Muscle of leg (tissue), 3 donors: ENCODE measurements at regions not wholly inside any gene's neighbourhood (a gene's known extent, or its start where the extent isn't known, plus 50 kb on each side); places are given as distances from the start of the nearest gene placed in this dataset.

Experiments
- DNase-seq: peaks from one replicate; pipeline ENCODE4 v3.0.0; 2013
- H3K27ac ChIP-seq: one replicate; pipeline ENCODE4 v1.5.1; 2013; ENCODE audit warnings: mild to moderate bottlenecking, low read length, control low read depth
- H3K27me3 ChIP-seq: one replicate; pipeline ENCODE4 v1.6.1; 2013; ENCODE audit warnings: low read length; ENCODE audit not compliant: control insufficient read depth, insufficient read depth
- H3K36me3 ChIP-seq: one replicate; pipeline ENCODE4 v1.6.1; 2013; ENCODE audit warnings: low read length; ENCODE audit not compliant: control insufficient read depth, insufficient read depth
- H3K4me1 ChIP-seq: one replicate; pipeline ENCODE4 v1.6.1; 2013; ENCODE audit warnings: low read length; ENCODE audit not compliant: control insufficient read depth, insufficient read depth
- H3K4me3 ChIP-seq: one replicate; pipeline ENCODE4 v1.5.1; 2013; ENCODE audit warnings: low read length, control low read depth
- H3K9me3 ChIP-seq: replicated peaks from 2 replicates; pipeline ENCODE4 v1.6.1; 2013; ENCODE audit warnings: low read depth, low read length; ENCODE audit not compliant: control insufficient read depth
- WGBS: methylation state at CpG from one replicate; pipeline ENCODE4 v1.1.5; 2013; ENCODE audit warnings: missing lambda C conversion rate; ENCODE audit not compliant: insufficient coverage; 5-methylcytosine and 5-hydroxymethylcytosine counted together

DNA sequence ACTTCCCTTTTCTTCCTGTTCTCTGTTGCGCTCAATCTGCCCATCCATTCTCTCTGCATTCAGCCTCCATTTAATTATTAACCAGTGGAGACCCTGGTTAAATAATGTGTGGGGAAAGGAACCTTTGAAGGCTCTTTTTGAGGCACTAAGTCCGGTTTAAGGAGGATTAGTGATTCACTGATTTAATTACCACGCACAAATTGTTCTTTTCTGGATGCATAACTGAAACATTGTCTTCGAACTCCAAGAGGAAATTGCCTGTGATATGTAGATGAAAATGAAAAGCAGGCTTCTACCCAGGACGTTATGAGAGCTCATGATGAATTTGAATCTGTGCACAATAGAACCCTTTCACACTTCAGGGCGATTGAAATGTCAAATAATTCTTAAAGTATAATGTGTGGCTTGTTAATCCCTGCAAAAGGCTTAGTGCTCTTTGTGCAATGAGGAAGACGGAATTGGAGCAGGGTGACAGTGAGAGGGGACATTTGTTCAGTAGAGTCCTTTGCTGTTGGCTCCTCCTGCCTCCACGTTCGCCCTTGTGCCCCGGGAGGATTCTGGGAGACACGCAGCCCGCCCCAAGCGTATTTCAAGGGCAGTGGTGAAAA, 51.1 kb upstream of the ZNF236 start:
- DNase-seq = no peak
- H3K36me3 ChIP-seq = no peaks in the 10 kb centered on the region
- H3K4me1 ChIP-seq = no peaks in the 10 kb centered on the region
- H3K27me3 ChIP-seq = no peaks in the 10 kb centered on the region
- no peak overlapping the region for H3K4me3 ChIP-seq
- H3K9me3 ChIP-seq = no peaks in the 10 kb centered on the region
- 93% methylated on average over 4 of the region's 13 CpGs for WGBS
- H3K27ac ChIP-seq = no peak overlapping the region

DNA sequence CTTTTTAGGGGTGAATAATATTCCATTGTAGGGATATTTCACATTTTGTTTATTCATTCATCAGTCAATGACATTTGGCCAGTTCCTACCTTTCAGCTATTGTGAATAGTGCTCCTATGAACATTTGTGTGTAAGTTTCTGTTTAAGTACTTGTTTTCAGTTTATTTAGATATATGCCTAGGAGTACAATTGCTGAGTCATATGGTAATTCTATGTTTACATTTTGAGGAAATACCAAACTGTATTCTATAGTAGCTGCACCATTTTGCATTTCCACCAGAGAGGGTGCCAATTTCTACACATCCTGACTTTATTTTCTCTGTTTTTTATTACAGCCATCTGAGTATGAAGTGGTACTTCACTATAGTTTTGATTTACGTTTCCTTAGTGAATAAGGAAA, 54.4 kb upstream of the ZNF236 start:
- WGBS = no CpG with 5 or more reads among the region's 1 CpG
- H3K36me3 ChIP-seq = no peaks in the 10 kb centered on the region
- no peaks in the 10 kb centered on the region for H3K4me1 ChIP-seq
- H3K4me3 ChIP-seq = no peak overlapping the region
- H3K27ac ChIP-seq = no peak overlapping the region
- no peaks in the 10 kb centered on the region for H3K9me3 ChIP-seq
- DNase-seq = no peak
- H3K27me3 ChIP-seq = peaks cover 4% of the 10 kb centered on the region

DNA sequence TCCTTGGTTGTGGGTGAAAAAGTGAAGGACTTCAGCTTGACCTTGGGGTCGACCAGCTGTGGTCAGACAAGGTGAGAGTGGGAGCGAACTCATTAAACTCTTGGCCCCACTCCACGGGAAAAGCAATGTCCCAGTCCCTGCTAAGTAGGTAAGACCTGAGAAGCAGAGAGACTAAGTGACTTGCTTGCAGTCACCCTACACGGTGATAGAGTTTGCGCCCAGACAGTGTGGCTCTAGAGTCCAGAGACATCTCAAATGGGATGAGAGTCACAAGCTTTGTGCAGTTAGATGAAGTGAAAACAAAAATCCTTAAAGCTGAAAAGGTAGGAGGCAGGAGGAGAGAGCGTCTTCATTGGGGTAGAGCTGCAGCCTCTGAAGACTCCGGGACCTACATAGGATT, 55.9 kb upstream of the ZNF236 start:
- Histone ChIP-seq H3K27me3 (peaks cover 4% of the 10 kb centered on the region), H3K4me3 (no peak overlapping the region), H3K27ac (no peak overlapping the region), H3K36me3 (no peaks in the 10 kb centered on the region), H3K4me1 (no peaks in the 10 kb centered on the region), H3K9me3 (no peaks in the 10 kb centered on the region)
- DNase-seq = no peak
- WGBS = 84% methylated on average over 7 of the region's 7 CpGs

DNA sequence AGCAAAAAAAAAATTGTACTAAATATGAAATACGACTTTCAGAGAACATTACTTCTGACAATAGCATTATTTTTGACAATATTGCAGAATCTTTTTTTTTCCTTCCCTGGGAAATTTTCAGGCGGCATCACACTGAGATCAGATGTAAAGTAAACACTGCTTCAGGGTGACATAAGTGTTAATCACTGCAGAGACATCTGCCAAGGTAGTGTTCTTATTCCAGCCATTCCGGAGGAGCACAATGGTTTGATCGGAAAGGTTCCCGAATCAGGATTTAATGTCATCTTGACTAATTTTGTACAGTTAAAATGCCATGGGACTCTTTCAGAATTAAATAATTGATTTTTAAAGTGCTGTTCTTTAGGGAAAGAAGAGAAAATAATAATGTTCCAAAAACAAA, 56.7 kb upstream of the ZNF236 start:
- WGBS = 90% methylated on average over 3 of the region's 5 CpGs
- Histone ChIP-seq H3K27me3 (peaks cover 4% of the 10 kb centered on the region), H3K36me3 (no peaks in the 10 kb centered on the region), H3K4me1 (no peaks in the 10 kb centered on the region), H3K9me3 (no peaks in the 10 kb centered on the region), H3K4me3 (no peak overlapping the region), H3K27ac (no peak overlapping the region)
- no peak for DNase-seq

DNA sequence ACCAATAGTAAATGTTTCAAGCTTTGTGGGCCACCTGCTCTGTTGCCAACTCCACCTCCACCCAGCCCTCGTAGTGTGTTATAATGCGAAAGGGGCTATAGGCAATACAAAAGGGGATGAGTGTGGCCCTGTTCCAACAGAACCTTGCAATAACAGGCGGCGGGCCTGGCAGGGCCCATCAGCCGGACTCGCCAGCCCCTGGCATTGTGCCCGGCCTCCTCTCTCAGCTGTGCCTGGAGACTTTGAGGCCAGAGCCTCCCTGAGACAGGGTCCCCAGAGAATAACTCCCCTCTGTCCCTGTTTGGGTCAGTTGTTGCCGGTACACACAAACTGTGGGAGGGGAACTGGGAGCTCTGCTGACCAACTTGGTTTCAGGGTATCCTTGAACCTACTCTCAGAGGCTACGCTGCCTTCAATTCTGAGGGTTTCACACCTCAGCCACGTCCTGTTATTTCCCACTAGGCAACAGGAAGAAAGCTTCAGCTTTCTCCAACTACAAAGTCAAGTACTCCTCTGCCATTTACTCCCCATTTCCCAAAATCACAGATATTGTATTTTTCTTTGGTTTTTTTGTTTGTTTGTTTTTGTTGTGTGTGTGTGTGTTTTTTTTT, 58.0 kb upstream of the ZNF236 start:
- no peak overlapping the region for H3K4me3 ChIP-seq
- H3K9me3 ChIP-seq = no peaks in the 10 kb centered on the region
- peaks cover 4% of the 10 kb centered on the region for H3K27me3 ChIP-seq
- no peak overlapping the region for H3K27ac ChIP-seq
- DNase-seq = no peak
- H3K4me1 ChIP-seq = no peaks in the 10 kb centered on the region
- 40% methylated on average over 1 of the region's 10 CpGs for WGBS
- no peaks in the 10 kb centered on the region for H3K36me3 ChIP-seq

DNA sequence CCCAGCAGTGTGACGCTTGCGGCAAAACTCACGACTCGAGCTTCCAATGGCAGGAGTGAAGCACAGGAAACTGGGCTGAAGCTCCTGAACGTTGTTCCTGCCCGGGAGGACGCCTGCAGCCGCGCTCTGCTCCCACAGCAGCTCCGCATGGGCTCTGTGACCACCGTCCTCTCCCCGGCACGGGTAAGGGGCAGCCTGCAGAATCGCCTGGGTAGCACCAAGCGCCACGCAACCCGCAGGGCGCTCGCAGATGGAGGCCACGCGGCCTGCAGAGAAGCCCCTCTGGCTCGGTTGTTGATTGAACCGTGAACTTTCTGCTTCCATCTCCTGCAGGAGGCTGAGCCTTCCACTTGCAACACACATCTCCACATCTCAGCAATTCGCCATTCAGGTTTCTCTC, 63.3 kb upstream of the ZNF236 start:
- WGBS = 86% methylated on average over 23 of the region's 24 CpGs
- H3K36me3 ChIP-seq = no peaks in the 10 kb centered on the region
- H3K4me1 ChIP-seq = peaks cover 5% of the 10 kb centered on the region
- H3K27ac ChIP-seq = no peak overlapping the region
- H3K4me3 ChIP-seq = no peak overlapping the region
- DNase-seq = no peak
- H3K27me3 ChIP-seq = no peaks in the 10 kb centered on the region
- H3K9me3 ChIP-seq = no peaks in the 10 kb centered on the region

DNA sequence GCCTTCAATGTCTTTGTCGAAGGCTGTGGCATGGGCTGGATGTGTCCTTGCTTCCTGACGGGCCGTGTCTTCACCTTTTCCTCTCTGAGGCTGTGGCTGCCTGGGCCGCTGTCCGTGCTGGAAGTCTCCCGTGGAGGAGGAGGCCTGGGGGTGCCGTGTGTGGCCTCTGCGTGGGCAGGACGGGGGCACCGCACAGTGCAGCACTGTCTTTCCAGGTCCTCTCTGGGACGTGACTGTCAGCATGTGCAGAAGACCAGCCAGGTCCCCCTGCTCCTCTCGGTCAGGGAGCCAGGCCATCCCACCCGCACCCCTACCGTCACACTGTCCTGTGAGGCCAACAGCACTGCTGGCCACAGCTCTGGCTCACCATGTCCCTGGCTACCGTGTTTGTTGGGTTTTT, 64.4 kb upstream of the ZNF236 start:
- Histone ChIP-seq H3K36me3 (no peaks in the 10 kb centered on the region), H3K4me1 (peaks cover 5% of the 10 kb centered on the region), H3K4me3 (no peak overlapping the region), H3K27ac (peak overlapping the region; percentile 8), H3K9me3 (no peaks in the 10 kb centered on the region), H3K27me3 (no peaks in the 10 kb centered on the region)
- WGBS = 86% methylated on average over 13 of the region's 15 CpGs
- no peak for DNase-seq

DNA sequence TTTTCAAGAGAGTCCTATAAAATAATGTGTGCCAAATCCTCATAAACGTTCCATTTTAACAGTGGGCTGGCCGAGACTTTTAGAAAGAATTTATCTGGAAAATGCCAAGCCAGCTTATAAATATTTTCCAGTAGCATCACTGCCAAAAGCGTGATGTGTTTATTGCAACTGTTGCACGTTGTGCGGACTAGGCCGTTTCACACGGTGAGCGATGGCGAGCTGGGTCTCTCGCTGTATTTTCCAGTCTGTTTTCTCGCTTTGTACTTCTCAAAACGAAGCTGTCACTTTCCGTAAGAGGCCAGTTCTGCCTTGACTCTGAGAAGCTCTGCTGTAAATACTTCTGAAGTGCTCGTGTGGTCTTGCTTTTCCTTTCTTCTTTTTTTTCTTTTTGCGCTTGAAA, 65.0 kb upstream of the ZNF236 start:
- DNase-seq = peak; percentile 89
- 64% methylated on average over 9 of the region's 15 CpGs for WGBS
- H3K9me3 ChIP-seq = no peaks in the 10 kb centered on the region
- H3K27me3 ChIP-seq = no peaks in the 10 kb centered on the region
- H3K36me3 ChIP-seq = no peaks in the 10 kb centered on the region
- peaks cover 5% of the 10 kb centered on the region for H3K4me1 ChIP-seq
- H3K27ac ChIP-seq = peak overlapping the region; percentile 8
- no peak overlapping the region for H3K4me3 ChIP-seq

DNA sequence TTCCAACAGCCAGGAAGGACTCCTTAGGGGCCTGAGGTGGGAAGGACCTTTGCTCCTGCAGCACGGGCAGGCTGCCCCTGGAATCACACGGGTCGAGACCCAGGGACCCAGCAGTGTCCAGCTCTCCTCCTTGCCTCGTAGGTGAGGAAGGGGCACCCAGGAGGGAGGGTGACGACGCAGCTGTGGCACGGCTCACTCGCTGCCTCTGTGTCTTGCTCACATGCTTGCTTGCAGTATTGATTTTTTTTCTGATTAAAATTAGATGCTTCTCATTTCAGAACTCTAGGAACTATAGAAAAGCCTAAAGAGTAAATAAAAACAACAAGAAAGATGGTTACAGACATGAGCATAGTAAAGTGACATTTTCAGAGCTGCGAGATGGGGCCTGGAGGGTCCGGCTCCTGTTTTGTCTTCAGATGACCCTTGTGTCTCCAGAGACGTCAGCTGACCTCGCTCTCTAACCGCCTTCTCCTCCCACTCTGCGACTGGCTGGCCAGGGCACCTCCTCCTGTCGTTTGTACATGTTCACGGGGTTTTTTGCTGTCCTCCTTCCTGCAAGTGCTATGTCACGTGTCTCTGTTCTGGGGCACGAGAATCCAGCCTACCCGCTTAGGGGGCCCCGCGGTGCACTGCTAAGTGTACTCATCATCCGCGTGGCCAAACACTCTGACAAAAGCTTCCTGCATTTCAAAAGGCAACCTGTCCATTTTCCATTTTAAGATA, 65.7 kb upstream of the ZNF236 start:
- Histone ChIP-seq H3K4me1 (peaks cover 5% of the 10 kb centered on the region), H3K27me3 (no peaks in the 10 kb centered on the region), H3K4me3 (no peak overlapping the region), H3K27ac (peak overlapping the region; percentile 45), H3K9me3 (no peaks in the 10 kb centered on the region), H3K36me3 (no peaks in the 10 kb centered on the region)
- WGBS = 50% methylated on average over 8 of the region's 23 CpGs
- peak; percentile 65 for DNase-seq

DNA sequence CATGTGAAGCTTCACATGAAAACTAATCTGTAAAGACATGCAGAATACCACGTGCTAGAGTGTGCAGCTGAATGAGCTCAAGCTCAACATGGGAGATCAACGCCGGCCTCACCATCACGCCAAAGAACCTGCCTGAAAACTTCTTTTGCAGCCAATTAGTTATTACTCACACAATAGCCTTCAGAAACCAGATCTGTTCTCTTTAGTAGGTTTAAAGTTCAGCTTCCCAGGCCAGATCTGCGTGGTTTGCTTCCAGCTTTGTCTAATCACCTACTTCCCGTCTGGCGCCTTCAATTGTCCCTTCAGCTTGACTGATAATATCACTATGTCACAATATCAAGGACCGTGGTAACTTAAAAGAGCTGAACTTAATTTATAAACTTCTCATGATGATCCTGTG, 68.0 kb upstream of the ZNF236 start:
- Histone ChIP-seq H3K4me3 (no peak overlapping the region), H3K9me3 (peaks cover 7% of the 10 kb centered on the region), H3K4me1 (peaks cover 5% of the 10 kb centered on the region), H3K36me3 (no peaks in the 10 kb centered on the region), H3K27ac (no peak overlapping the region), H3K27me3 (no peaks in the 10 kb centered on the region)
- 89% methylated on average over 3 of the region's 8 CpGs for WGBS
- DNase-seq = no peak
